ENCODE measurements at regions not wholly inside any gene's neighbourhood (a gene's known extent, or its start where the extent isn't known, plus 50 kb on each side); places are given as distances from the start of the nearest gene placed in this dataset.

DNA sequence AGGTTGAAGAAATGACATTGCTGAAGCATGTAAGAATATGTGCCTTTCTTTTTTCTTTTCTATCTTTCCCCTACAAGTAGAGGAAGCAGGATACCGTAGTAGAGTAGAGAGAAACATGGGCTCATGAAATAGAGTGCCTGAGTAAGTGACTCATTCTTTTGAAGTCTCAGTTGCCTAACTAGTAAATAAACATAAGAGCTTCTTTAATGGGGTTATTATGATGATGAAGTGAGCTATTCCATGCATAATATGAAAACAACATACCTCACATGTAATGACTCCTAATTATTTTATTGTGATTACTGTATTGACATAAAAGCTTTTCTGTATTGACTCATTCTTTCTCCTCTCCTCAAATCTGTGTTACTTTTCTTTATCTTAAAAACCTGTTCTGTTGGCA lies 1538.2 kb downstream of the TECRL start:
- CTCF ChIA-PET = no interaction called here
- intact Hi-C loops (cut with micrococcal nuclease) = no loop called here

More for the DNA sequence above, 1538.2 kb downstream of the TECRL start:
- Histone ChIP-seq H2BK120ac (ENCODE audit: low read depth, low read length) (no peak overlapping the region), H4K20me1 (ENCODE audit: insufficient read depth, low read length) (no peaks in the 10 kb centered on the region), H4K91ac (ENCODE audit: insufficient read depth, low read depth, low read length) (no peak overlapping the region), H3K4me3 (ENCODE audit: insufficient read depth, low read depth, low read length) (no peak overlapping the region), H2BK20ac (ENCODE audit: low read depth, low read length) (no peak overlapping the region), H3K23ac (ENCODE audit: low read depth, low read length) (no peak overlapping the region), H3K27me3 (ENCODE audit: control insufficient read depth, insufficient read depth, low read length) (no peaks in the 10 kb centered on the region), H2AK9ac (replicated peaks; ENCODE audit: low read depth, low read length, poor library complexity) (no peak overlapping the region), H3K56ac (ENCODE audit: extremely low read depth, insufficient read depth, low read length) (no peak overlapping the region), H3K9me3 (ENCODE audit: control insufficient read depth, insufficient read depth, low read length) (peaks cover 6% of the 10 kb centered on the region; the same call in 1 of the 2 replicates), H3K36me3 (ENCODE audit: control insufficient read depth, insufficient read depth, low read length) (no peaks in the 10 kb centered on the region), H4K5ac (ENCODE audit: low read depth, low read length) (no peak overlapping the region), H3K9me1 (ENCODE audit: insufficient read depth, low read length) (no peaks in the 10 kb centered on the region), H3K14ac (replicated peaks; ENCODE audit: low read depth, low read length) (no peak overlapping the region), H2BK15ac (ENCODE audit: low read depth, low read length) (no peak overlapping the region), H2AK5ac (ENCODE audit: low read depth, low read length) (no peak overlapping the region), H3K9ac (ENCODE audit: low read depth, low read length) (no peak overlapping the region), H3K4me1 (ENCODE audit: control insufficient read depth, insufficient read depth, low read length) (no peaks in the 10 kb centered on the region), H2AFZ (replicated peaks; ENCODE audit: low read length, poor library complexity) (no peak overlapping the region), H3K27ac (ENCODE audit: insufficient read depth, low read length) (no peak overlapping the region), H4K8ac (ENCODE audit: low read depth in 2 of 2, low read length in 2 of 2) (no peak overlapping the region), H2BK5ac (ENCODE audit: low read depth, low read length, poor library complexity, severe bottlenecking) (no peak overlapping the region), H3K79me1 (ENCODE audit: low read depth in 1 of 2, low read length in 2 of 2) (no peaks in the 10 kb centered on the region), H3K18ac (ENCODE audit: low read depth, low read length) (no peak overlapping the region), H3K4ac (ENCODE audit: low read depth, low read length) (no peak overlapping the region), H3K4me2 (ENCODE audit: low read depth, low read length) (no peak overlapping the region)
- in situ Hi-C loops (cut with MboI; ENCODE audit: low sequenced_read_pairs) (no loop called here), dilution Hi-C loops (cut with HindIII; ENCODE audit: low sequenced_read_pairs, unreplicated experiment) (no loop called here)
- no peak for TF ChIP-seq MAFK (IDR thresholded peaks at IDR 0.05; ENCODE audit: low read depth, low read length)
- TF ChIP-seq, protein P1, sequence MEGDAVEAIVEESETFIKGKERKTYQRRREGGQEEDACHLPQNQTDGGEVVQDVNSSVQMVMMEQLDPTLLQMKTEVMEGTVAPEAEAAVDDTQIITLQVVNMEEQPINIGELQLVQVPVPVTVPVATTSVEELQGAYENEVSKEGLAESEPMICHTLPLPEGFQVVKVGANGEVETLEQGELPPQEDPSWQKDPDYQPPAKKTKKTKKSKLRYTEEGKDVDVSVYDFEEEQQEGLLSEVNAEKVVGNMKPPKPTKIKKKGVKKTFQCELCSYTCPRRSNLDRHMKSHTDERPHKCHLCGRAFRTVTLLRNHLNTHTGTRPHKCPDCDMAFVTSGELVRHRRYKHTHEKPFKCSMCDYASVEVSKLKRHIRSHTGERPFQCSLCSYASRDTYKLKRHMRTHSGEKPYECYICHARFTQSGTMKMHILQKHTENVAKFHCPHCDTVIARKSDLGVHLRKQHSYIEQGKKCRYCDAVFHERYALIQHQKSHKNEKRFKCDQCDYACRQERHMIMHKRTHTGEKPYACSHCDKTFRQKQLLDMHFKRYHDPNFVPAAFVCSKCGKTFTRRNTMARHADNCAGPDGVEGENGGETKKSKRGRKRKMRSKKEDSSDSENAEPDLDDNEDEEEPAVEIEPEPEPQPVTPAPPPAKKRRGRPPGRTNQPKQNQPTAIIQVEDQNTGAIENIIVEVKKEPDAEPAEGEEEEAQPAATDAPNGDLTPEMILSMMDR (conservative IDR thresholded peaks at IDR 0.05; ENCODE audit: low read depth, low read length) = no peak
- TF ChIP-seq MAZ (IDR thresholded peaks at IDR 0.05; ENCODE audit: borderline replicate concordance, low read depth, low read length) = no peak
- no peak for TF ChIP-seq SMC3 (IDR thresholded peaks at IDR 0.05; ENCODE audit: low read depth, low read length)
- no peak for TF ChIP-seq RFX5 (IDR thresholded peaks at IDR 0.05; ENCODE audit: low read depth, low read length)
- no peak for TF ChIP-seq FOS (IDR thresholded peaks at IDR 0.05; ENCODE audit: low read depth, low read length)
- TF ChIP-seq, protein P2, sequence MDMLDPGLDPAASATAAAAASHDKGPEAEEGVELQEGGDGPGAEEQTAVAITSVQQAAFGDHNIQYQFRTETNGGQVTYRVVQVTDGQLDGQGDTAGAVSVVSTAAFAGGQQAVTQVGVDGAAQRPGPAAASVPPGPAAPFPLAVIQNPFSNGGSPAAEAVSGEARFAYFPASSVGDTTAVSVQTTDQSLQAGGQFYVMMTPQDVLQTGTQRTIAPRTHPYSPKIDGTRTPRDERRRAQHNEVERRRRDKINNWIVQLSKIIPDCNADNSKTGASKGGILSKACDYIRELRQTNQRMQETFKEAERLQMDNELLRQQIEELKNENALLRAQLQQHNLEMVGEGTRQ (IDR thresholded peaks at IDR 0.05; ENCODE audit: low read depth, low read length) = no peak
- TF ChIP-seq RCOR1 (IDR thresholded peaks at IDR 0.05; ENCODE audit: insufficient replicate concordance, low read length) = no peak
- TF ChIP-seq CHD1 (IDR thresholded peaks at IDR 0.05; ENCODE audit: low read depth, low read length) = no peak
- no peak for TF ChIP-seq POLR2A (IDR thresholded peaks at IDR 0.05; ENCODE audit: low read depth, low read length)
- no peak for TF ChIP-seq MXI1 (IDR thresholded peaks at IDR 0.05; ENCODE audit: borderline replicate concordance, low read depth, low read length)
- no peak for TF ChIP-seq BHLHE40 (IDR thresholded peaks at IDR 0.05; ENCODE audit: low read depth, low read length)
- no peak for TF ChIP-seq RAD21 (IDR thresholded peaks at IDR 0.05; ENCODE audit: low read length)
- TF ChIP-seq, protein P3, sequence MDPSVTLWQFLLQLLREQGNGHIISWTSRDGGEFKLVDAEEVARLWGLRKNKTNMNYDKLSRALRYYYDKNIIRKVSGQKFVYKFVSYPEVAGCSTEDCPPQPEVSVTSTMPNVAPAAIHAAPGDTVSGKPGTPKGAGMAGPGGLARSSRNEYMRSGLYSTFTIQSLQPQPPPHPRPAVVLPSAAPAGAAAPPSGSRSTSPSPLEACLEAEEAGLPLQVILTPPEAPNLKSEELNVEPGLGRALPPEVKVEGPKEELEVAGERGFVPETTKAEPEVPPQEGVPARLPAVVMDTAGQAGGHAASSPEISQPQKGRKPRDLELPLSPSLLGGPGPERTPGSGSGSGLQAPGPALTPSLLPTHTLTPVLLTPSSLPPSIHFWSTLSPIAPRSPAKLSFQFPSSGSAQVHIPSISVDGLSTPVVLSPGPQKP (IDR thresholded peaks at IDR 0.05; ENCODE audit: borderline replicate concordance, low read depth, low read length) = no peak
- TF ChIP-seq CEBPB (IDR thresholded peaks at IDR 0.05; ENCODE audit: low read depth, low read length) = no peak
- ATAC-seq (ENCODE audit: low read depth) = no peak
- BruUV-seq (replicated peaks) = no TSS peak
- POLR2A ChIA-PET (ENCODE audit: unreplicated experiment) = no interaction called here
- WGBS, 2 experiments (ENCODE audit: extremely low coverage in 2 of 2, insufficient read length in 1 of 2) = no CpG with 5 or more reads among the region's 1 CpG
- DNase-seq = no peak

Data from IMR-90 (cell line).